ENCODE measurements at regions not wholly inside any gene's neighbourhood (a gene's known extent, or its start where the extent isn't known, plus 50 kb on each side); places are given as distances from the start of the nearest gene placed in this dataset.
"Not testable (repeated sequence)": the region's sequence is repeated elsewhere in the genome, so short reads cannot be mapped to it uniquely, and the experiment has no call there.

DNA sequence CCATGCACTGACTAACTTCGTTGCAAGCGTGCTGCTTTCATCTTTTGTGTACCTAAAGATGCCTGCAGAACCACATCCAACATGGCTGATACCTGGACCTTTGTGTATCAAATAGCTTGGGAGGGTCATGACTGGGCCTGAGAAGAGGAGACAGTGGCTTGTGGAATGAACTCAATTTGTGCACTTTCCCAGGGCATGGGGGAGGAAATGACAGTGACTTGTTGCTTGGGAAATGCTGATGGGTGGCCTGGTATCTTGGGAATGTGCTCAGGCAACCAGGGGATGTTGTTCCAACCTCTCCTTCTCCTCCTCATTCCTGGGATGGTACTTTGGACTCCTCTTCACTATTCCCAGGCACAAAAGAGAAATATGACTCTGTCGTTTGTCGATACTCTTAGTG lies 70.7 kb upstream of the ZNG1B start:
- TF ChIP-seq, protein P1, sequence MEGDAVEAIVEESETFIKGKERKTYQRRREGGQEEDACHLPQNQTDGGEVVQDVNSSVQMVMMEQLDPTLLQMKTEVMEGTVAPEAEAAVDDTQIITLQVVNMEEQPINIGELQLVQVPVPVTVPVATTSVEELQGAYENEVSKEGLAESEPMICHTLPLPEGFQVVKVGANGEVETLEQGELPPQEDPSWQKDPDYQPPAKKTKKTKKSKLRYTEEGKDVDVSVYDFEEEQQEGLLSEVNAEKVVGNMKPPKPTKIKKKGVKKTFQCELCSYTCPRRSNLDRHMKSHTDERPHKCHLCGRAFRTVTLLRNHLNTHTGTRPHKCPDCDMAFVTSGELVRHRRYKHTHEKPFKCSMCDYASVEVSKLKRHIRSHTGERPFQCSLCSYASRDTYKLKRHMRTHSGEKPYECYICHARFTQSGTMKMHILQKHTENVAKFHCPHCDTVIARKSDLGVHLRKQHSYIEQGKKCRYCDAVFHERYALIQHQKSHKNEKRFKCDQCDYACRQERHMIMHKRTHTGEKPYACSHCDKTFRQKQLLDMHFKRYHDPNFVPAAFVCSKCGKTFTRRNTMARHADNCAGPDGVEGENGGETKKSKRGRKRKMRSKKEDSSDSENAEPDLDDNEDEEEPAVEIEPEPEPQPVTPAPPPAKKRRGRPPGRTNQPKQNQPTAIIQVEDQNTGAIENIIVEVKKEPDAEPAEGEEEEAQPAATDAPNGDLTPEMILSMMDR (IDR thresholded peaks at IDR 0.05): not testable (repeated sequence)
- TF ChIP-seq EP300 (IDR thresholded peaks at IDR 0.05): not testable (repeated sequence)

Measured in tibial nerve (tissue), 4 donors.